H1 (cell line): ENCODE measurements at regions not wholly inside any gene's neighbourhood (a gene's known extent, or its start where the extent isn't known, plus 50 kb on each side); places are given as distances from the start of the nearest gene placed in this dataset.

Experiments used
- ATF2 ChIP-seq: IDR thresholded peaks from 2 replicates; pipeline ENCODE4 v1.6.1; 2012; ENCODE audit warnings: low read length, inconsistent platforms
- EZH2 ChIP-seq: fragments of 200-600 bp; sonication (generic); IDR thresholded peaks from 2 replicates; pipeline ENCODE4 v1.7.1; 2012; ENCODE audit warnings: low read depth, mild to moderate bottlenecking, moderate library complexity, low read length, inconsistent platforms; ENCODE audit not compliant: severe bottlenecking
- NRF1 ChIP-seq: IDR thresholded peaks from 2 replicates; pipeline ENCODE4 v1.6.1; 2011; ENCODE audit warnings: mild to moderate bottlenecking, low read depth, low read length, improper control_type of control experiment
- SRF ChIP-seq: IDR thresholded peaks from 2 replicates; pipeline ENCODE4 v1.6.1; 2011; ENCODE audit warnings: mild to moderate bottlenecking, low read depth, low read length, moderate library complexity

- no peak for TF ChIP-seq SRF
- no peak for TF ChIP-seq ATF2
- TF ChIP-seq NRF1 = no peak
- no peak for TF ChIP-seq EZH2
Measured at GRCh38 chr12:19644571-19644970, 205.3 kb downstream of the AEBP2 start.
